ENCODE measurements at regions not wholly inside any gene's neighbourhood (a gene's known extent, or its start where the extent isn't known, plus 50 kb on each side); places are given as distances from the start of the nearest gene placed in this dataset.

DNA sequence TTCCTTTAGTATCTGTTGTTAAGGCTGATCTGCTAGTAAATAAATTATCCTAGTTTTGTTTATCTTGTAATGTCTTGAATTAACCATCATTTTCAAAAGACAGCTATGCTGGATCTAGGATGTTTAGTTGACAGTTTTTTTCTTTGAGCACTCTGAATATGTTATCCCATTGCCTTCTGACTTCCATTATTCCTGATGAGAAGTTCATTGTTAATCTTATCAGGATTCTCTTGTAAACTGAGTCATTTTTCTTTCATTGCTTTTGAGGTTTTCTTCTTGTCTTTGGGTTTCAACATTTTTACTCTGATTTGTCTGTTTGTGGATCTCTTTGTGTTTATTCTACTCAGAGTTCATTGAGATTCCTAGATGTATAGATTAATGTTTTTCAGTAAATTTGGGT lies 157.7 kb downstream of the WNT7A start:
- no peak overlapping the region for H3K27ac Mint-ChIP-seq (ENCODE audit: unreplicated experiment)
- DNase-seq: no peak
- TF ChIP-seq, protein P1, sequence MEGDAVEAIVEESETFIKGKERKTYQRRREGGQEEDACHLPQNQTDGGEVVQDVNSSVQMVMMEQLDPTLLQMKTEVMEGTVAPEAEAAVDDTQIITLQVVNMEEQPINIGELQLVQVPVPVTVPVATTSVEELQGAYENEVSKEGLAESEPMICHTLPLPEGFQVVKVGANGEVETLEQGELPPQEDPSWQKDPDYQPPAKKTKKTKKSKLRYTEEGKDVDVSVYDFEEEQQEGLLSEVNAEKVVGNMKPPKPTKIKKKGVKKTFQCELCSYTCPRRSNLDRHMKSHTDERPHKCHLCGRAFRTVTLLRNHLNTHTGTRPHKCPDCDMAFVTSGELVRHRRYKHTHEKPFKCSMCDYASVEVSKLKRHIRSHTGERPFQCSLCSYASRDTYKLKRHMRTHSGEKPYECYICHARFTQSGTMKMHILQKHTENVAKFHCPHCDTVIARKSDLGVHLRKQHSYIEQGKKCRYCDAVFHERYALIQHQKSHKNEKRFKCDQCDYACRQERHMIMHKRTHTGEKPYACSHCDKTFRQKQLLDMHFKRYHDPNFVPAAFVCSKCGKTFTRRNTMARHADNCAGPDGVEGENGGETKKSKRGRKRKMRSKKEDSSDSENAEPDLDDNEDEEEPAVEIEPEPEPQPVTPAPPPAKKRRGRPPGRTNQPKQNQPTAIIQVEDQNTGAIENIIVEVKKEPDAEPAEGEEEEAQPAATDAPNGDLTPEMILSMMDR (IDR thresholded peaks at IDR 0.05; ENCODE audit: partially characterized antibody, unreplicated experiment): no peak
- no peaks in the 10 kb centered on the region for H3K27me3 Mint-ChIP-seq (ENCODE audit: unreplicated experiment)
- peaks cover 17% of the 10 kb centered on the region for H3K36me3 Mint-ChIP-seq (ENCODE audit: unreplicated experiment)
- no peak overlapping the region for H3K4me3 Mint-ChIP-seq (ENCODE audit: unreplicated experiment)
- peaks cover 3% of the 10 kb centered on the region for H3K9me3 Mint-ChIP-seq (ENCODE audit: unreplicated experiment)
- no peaks in the 10 kb centered on the region for H3K4me1 Mint-ChIP-seq (ENCODE audit: low read depth, unreplicated experiment)

GRCh38 chr3:13718436-13718835 lies 161.4 kb downstream of the WNT7A start:
- Mint-ChIP-seq H3K27ac (ENCODE audit: unreplicated experiment) (no peak overlapping the region), H3K36me3 (ENCODE audit: unreplicated experiment) (peaks cover 20% of the 10 kb centered on the region), H3K27me3 (ENCODE audit: unreplicated experiment) (peaks cover 5% of the 10 kb centered on the region), H3K9me3 (ENCODE audit: unreplicated experiment) (peaks cover 4% of the 10 kb centered on the region), H3K4me1 (ENCODE audit: low read depth, unreplicated experiment) (no peaks in the 10 kb centered on the region), H3K4me3 (ENCODE audit: unreplicated experiment) (no peak overlapping the region)
- no peak for DNase-seq
- TF ChIP-seq, protein P1 (IDR thresholded peaks at IDR 0.05; ENCODE audit: partially characterized antibody, unreplicated experiment): no peak

DNA sequence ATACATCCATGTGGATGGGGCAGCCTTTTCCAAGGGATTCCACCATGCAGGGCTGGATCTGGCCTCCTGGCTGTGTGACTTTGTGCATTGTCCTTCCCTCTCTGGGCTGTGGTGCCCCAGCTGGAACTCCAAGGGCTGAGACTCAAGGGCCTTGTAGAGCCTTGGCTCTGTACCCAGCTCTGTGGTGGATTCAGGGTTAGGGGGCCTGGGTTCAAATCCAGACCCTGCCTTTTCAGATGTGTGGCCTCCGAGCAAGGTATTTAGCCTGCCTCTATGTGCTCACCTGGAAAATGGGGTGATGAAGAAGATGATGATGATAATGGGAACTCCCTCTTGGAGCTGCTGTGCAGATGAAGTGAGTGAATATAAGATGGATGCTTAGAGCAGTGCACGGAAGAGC lies 161.9 kb downstream of the WNT7A start:
- Mint-ChIP-seq H3K4me3 (ENCODE audit: unreplicated experiment) (no peak overlapping the region), H3K36me3 (ENCODE audit: unreplicated experiment) (peaks cover 22% of the 10 kb centered on the region), H3K4me1 (ENCODE audit: low read depth, unreplicated experiment) (no peaks in the 10 kb centered on the region), H3K9me3 (ENCODE audit: unreplicated experiment) (peaks cover 6% of the 10 kb centered on the region), H3K27me3 (ENCODE audit: unreplicated experiment) (peaks cover 6% of the 10 kb centered on the region), H3K27ac (ENCODE audit: unreplicated experiment) (no peak overlapping the region)
- no peak for DNase-seq
- TF ChIP-seq, protein P1 (IDR thresholded peaks at IDR 0.05; ENCODE audit: partially characterized antibody, unreplicated experiment): no peak

DNA sequence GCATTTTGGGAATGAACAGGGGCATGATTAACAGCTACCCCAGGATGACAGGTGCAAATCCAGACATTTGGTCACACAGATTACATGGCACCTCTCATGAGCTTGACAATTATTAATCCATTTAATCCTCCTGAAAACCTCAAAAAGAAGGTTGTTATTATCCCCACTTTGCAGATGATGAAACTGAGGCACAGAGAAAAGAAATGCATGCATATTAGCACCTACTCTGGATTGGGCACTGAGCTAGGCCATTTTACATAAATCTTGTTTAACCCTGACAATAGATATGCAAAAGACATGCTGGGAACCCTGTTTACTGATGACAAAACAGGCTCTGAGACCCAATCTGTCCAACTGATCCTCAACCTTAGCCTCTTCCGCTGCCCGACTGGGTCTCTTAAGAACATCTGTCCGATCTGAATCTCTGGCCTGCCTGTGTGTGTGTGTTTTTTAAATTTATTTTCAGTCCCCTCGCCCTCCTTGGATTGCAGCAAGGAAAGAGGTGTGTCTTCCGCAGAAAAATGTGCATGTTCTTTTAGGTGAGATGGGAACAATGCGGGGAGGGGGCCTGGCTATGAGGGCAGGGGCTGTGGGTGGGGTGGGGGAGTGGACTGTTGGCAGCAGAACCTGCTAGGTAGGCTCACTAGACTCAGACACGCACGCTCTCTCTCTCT lies 162.5 kb downstream of the WNT7A start:
- H3K9me3 Mint-ChIP-seq (ENCODE audit: unreplicated experiment): peaks cover 4% of the 10 kb centered on the region
- H3K4me3 Mint-ChIP-seq (ENCODE audit: unreplicated experiment): no peak overlapping the region
- no peak overlapping the region for H3K27ac Mint-ChIP-seq (ENCODE audit: unreplicated experiment)
- H3K27me3 Mint-ChIP-seq (ENCODE audit: unreplicated experiment): peaks cover 8% of the 10 kb centered on the region
- peaks cover 24% of the 10 kb centered on the region for H3K36me3 Mint-ChIP-seq (ENCODE audit: unreplicated experiment)
- no peaks in the 10 kb centered on the region for H3K4me1 Mint-ChIP-seq (ENCODE audit: low read depth, unreplicated experiment)
- TF ChIP-seq, protein P1 (IDR thresholded peaks at IDR 0.05; ENCODE audit: partially characterized antibody, unreplicated experiment): no peak
- DNase-seq: no peak

- DNase-seq: no peak
- TF ChIP-seq, protein P1 (IDR thresholded peaks at IDR 0.05; ENCODE audit: partially characterized antibody, unreplicated experiment): no peak
- Mint-ChIP-seq H3K9me3 (ENCODE audit: unreplicated experiment) (peaks cover 4% of the 10 kb centered on the region), H3K36me3 (ENCODE audit: unreplicated experiment) (peaks cover 30% of the 10 kb centered on the region), H3K4me1 (ENCODE audit: low read depth, unreplicated experiment) (no peaks in the 10 kb centered on the region), H3K27me3 (ENCODE audit: unreplicated experiment) (peaks cover 13% of the 10 kb centered on the region), H3K27ac (ENCODE audit: unreplicated experiment) (no peak overlapping the region), H3K4me3 (ENCODE audit: unreplicated experiment) (no peak overlapping the region)
Observed at GRCh38 chr3:13716540-13717221, 163.2 kb downstream of the WNT7A start.

Measured in glutamatergic neuron (in vitro differentiated cells).